ENCODE measurements at regions not wholly inside any gene's neighbourhood (a gene's known extent, or its start where the extent isn't known, plus 50 kb on each side); places are given as distances from the start of the nearest gene placed in this dataset.

GRCh38 chr20:50273601-50274491, 83.2 kb downstream of the CEBPB start:
- no peak for DNase-seq

- DNase-seq, result no peak
These were observed 84.2 kb downstream of the CEBPB start for GRCh38 chr20:50274570-50275430.

GRCh38 chr20:50276119-50277063, 85.8 kb downstream of the CEBPB start:
- DNase-seq, result no peak

GRCh38 chr20:50277064-50277415, 86.4 kb downstream of the CEBPB start:
- DNase-seq, result no peak

DNA sequence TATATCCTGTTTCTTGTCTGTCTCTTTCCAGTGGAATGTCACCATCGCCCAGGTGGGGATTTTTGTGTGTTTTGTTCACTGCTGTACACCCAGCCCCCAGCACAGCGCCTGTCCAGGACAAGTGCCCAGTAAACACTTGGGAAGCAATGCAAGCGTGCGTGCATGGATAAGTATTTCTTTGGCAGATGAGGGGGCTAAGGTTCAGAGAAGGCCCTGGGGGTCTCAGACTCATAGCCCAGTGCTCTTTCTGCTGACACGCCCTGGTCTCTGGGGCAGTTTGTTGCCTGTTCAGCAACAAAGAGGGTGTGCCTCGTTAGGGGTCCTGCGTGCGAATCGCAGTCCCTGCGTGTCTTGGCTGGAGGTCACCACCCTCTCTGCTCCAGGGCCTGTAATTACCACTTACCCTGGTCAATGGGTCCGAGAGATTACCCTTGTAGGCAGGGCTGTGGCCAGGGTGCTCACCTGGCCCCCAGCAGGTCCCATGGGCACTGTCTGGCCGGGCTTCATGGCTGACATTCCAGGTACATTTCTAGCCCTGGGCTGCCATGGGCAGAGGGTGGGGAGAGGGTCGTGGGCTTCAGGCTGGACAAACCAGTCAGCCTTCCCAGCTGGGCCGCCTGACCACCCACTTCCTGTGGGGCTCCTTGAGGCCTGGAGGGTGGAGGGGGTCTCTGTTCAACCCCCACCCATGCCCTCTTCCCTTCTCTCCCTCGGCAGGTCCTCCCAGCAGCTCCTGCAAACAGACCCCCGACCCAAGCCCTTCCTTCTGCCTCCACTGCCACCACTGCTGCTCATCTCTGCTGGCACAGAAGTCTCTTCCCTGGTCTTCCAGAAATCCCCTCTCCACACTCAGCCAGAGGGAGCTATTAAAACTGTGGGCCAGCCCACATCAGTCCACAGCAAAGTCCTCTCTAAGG, 87.1 kb downstream of the CEBPB start:
- DNase-seq, result no peak

- DNase-seq, result no peak
These were observed 87.7 kb downstream of the CEBPB start for GRCh38 chr20:50278377-50278683.

DNA sequence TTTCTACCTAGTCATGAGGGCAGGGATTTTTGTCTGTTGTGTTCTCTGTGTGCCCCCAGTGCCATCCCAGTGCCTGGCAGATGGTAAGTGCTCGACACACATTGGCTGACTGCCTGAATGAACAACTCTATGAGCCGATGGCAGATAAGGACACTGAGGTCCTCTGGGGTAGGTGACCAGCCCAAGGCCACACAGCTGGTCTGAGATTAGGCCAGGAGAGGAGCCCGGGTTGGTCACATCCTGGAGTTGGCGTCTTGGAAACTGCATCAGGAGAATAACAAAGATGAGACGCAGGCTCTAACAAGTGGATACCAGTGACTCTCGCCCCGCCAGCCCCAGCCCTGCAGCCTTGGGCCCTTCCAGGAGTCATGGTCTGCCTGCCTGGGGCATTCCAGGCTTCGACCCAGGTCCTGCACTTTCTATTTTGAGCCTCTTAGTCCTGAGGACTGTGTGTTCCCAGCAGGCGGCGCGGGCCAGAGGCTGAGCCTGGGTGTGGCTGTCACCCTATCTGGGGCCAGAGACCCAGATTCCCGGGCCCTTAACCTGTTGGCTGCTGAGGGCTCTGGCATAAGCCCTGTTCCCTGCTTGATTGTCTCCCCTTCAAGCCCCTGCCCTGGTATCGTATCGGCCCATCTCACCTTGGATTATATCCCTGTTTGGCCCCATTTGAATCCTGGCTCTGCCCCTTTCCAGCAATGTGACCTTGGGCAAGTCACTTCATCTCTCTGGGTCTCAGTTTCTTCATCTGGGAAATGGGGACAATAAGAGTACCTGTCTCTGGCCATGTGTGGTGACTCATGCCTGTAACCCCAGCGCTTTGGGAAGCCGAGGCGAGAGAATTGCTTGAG, 88.3 kb downstream of the CEBPB start:
- DNase-seq, result no peak

DNA sequence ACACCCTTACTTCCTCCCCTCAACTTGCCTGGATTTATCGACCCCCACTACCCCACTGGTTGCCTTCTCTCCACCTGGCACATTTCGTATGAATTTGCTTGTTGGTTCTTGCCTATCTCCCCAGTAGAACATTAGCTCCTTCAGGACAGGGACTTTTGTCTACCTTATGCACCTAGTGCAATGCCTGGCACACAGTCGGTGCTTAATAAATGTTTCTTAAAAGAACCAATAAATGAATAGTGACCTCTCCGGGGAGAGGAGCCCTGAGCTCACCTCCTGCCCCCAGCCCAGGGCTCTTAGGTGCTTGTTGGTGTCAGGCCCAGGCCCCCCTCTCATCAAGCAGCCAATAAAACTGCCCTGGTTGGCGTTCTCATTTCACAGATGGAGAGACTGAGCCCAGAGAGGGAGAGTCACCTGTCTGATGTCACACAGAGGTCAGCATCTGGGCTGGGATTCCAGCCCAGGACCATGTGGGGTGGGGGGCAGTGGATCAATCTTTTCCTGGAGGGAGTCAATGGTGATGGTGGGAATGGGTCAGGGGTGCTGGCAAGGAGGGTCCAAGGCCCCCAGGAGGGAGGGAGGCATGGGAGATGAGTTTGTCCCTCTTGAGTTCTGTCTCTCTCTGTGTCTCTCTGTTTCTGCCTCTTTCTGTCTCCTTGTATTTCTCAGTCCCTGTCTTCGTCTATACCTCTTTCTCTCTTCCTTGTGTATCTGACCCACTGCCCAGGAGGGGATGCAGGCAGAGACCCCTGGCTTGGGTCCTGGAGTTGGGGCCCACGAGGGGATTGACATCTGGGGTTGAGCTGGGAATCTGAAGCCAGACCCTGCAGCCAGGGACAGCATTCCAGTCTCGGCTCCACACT, 89.6 kb downstream of the CEBPB start:
- no peak for DNase-seq

GRCh38 chr20:50280851-50281655, 90.4 kb downstream of the CEBPB start:
- DNase-seq, result no peak

DNA sequence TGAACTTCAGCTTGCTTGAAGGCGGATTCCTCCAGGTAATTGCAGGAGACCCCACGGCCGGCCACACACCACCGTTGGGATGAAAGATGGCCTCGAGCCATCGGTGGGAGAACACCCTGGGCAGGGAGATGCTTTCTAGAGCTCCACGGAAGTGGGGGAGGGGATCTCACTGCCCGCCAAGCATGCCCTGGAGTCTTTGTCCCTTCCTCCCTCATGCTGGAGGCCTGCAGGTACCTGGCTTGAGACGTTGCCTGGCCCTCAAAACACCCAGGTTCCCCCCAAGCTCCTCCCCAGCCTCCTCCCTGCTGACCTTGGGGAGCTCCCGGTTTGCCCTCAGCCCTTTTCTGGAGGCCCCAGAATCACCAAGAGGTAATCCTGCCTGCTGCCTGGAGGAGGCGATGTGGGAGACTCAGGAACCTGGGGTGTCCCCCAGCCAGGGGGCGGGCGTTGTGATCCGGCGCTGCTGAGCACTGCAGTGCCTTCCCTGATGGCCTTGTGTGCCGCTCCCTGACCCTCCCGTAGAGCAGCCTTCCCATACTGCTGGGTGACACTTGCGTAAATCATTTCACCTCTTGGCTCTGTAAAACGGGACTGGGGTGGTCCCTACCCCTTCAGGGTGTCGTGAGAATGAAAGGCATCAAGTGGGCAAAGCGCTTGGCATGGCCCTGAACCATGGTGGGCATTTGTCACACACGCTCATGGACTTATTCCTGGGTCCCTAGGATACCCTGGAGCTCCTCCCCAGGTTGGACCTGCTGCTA, 91.4 kb downstream of the CEBPB start:
- DNase-seq, result peak in 1 of 2 donors; percentile 28

DNA sequence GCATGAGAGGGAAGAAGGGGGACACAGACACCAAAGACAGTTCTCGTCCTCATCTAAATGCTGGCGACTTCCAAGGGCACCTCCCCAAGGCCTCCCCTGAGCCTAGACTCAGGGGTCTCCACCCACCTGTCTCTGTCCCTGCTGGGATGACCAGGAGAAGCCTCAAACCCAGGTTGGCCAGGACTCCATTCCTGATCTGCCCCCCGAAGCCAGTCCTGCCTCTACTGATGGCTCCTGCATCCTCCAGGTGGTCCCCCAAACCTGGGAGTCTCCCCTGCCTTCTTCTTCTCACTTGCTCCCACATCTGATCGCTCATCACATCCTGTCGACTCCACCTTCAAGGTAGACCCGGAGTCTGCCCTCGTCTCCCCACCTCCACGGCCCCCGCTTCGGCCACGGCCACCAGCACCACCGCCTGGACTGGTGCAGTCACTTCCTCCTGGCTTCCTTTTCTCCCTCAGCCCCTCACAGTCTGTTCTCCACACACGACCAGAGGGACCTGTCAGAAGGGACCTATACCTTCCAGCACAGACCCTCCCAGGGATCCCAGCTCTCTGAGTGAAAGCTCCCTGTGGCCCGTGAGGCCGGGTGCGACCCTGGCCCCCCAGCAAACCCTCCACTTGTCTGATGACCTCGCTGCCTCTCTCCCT, 92.1 kb downstream of the CEBPB start:
- DNase-seq, result no peak

- DNase-seq, result no peak
These were observed 92.7 kb downstream of the CEBPB start for GRCh38 chr20:50283370-50283769.

DNA sequence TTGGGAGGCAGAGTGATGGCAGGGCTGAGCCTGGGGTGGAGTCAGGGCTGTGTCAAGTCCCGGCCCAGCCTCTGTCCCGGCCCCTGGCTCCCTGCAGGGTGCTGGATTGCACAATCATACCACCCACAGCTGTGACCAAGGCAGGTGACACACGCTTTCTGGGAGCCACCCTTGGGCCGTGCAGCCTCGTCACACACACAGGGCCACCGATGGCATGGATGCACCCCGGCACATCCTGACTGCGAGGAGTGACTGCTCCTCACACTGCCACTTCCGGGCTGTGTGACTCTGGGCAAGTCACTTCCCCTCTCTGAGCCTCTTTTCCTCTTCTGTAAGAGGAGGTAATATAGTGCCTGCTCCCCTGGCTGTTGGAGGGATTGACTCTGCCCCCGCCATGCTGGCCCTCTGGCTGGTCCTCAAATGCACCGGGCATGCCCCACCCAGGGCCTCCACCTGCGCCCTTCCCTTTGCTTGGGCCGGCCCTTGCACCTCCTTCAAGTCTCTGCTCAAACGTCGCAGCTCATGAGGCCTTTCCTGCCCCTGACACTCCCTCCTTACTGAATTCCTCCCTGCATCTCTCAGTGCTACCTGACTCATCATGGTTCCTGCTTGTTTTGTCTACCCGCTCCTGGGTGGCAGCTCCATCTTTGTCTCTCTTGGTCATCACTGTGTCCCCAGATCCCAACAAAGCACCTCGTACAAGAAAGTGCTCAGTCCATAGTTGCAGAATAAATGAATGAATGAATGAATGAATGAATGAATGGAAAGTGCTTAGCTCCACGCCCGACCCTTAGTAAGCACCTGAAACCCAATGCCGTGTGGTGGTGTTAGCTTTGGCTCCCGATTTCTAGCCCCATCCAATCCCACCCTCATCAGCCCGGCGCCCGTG, 93.5 kb downstream of the CEBPB start:
- peak in 1 of 2 donors; percentile 29 for DNase-seq

- DNase-seq, result no peak
These were observed 94.3 kb downstream of the CEBPB start for GRCh38 chr20:50284811-50285375.

DNA sequence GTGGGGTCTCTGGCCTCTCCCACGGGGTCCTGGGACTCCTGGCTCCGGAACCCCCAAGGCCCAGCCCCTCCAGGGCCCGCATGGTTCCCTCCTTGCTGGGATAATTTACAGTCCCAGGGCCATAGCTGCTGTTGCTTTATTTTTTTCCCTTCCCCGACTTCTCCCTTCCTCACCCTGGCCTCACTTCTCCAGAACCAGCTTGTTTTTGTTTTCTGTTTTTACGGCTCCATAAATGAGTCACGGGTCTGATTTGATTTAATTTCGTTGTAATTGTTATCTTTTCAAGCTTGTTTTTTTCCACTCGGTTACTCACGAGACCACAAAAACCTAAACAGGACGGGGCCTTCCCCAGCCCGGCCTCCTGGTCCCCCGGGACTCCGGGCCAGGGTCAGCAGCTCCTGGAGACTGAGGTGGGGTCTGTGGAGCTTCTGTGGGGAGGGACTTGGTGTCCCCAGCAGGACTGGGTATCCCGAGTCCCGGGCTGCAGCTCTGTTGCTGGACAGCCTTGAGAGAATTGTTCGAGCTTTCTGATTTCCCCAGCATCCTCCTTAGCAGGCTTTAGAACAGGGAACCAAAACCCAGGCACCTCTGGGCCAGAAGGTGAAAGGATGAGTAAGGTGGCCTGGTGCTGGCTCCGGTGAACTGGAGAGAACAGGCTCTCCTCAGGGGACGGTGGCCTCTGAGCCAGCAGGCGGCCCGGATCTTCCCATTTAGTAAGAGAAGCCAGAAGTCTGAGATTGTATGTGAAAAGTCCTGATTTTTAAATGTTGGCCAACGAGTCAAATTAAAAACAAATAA, 94.9 kb downstream of the CEBPB start:
- DNase-seq, result no peak

DNA sequence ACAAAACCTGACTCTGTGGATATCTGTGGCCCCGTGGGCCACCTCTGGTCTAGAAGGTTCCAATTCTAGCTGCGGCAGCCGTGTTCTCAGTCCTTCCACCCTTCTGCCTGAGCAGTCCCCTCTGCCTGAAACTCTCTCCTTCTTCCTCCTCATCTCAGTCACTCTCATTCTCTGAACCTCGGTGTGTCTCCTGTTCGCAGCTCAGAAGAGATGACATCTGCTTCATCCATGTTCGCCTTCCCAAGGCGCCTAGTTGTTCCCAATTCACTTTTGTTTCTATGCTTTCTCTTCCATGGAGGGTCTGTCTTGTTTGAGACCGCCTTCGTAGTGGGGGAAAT, 95.5 kb downstream of the CEBPB start:
- no peak for DNase-seq
